ENCODE measurements at regions not wholly inside any gene's neighbourhood (a gene's known extent, or its start where the extent isn't known, plus 50 kb on each side); places are given as distances from the start of the nearest gene placed in this dataset.

DNA sequence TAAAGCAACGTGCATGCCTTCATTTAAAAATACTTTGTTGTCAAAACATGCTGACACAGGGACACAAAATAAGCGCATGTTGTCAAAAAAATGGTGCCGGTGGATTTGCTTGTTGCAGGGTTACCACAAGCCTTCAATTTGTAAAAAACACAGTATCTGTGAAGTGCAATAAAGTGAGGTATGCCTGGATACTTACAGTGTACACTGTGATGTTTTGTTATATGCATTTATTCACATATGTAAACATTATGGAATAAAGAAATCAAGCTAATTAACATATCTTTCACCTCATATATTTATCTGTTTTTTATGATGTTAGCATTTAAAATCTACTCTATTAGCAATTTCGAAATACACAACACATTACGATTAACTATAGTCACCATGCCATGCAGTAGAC is 202.6 kb upstream of the FZD8 start:
- no peak for DNase-seq (ENCODE audit: low read depth)
- H3K9ac ChIP-seq (ENCODE audit: low read length), result no peak overlapping the region

DNA sequence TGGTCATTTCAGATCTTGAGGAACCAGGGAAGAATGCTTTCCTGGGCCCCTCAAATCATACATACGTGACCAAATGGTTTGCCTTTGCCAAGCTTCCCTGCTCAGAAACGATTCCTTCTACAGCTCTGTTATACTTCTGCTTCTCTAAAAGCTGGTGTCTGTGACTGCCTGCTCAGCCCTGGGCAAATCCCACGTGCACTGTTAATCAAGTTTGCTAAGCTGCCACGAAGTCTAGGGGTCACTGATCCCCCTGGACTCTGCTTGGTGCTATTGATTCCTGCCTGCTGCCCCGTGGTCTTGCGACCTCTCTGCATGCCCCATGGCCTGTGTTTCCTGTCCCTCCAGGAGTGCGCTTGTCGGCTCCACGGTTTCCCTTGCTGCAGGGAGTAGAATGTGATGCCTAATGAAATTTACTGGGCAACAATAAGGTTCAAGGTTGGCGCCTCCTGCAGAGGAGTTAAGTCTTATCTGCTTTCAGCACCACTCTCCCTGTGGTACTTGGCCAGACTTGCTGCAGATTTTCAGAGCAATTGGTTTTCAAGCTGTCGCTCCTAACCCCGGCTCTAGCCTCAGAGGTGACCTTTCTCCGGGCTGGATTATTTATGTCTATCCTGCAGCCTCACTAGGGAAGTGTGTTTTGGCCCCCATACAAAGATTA is 201.6 kb upstream of the FZD8 start:
- Histone ChIP-seq H3K9me3 (ENCODE audit: control insufficient read depth, low read length) (peaks cover 18% of the 10 kb centered on the region), H3K4me3 (ENCODE audit: low read length) (no peak overlapping the region), H3K36me3 (ENCODE audit: control insufficient read depth, insufficient read depth, low read length, severe bottlenecking) (no peaks in the 10 kb centered on the region), H3K27me3 (replicated peaks; ENCODE audit: control insufficient read depth, insufficient read depth, low read length) (no peaks in the 10 kb centered on the region), H3K4me1 (ENCODE audit: control insufficient read depth, insufficient read depth, low read length) (no peaks in the 10 kb centered on the region), H3K9ac (ENCODE audit: low read length) (no peak overlapping the region)
- DNase-seq (ENCODE audit: low read depth), result no peak

More for the DNA sequence above, 202.6 kb upstream of the FZD8 start:
- H3K27me3 ChIP-seq (replicated peaks; ENCODE audit: control insufficient read depth, insufficient read depth, low read length), result no peaks in the 10 kb centered on the region
- H3K4me3 ChIP-seq (ENCODE audit: low read length), result no peak overlapping the region
- peaks cover 18% of the 10 kb centered on the region for H3K9me3 ChIP-seq (ENCODE audit: control insufficient read depth, low read length)
- H3K36me3 ChIP-seq (ENCODE audit: control insufficient read depth, insufficient read depth, low read length, severe bottlenecking), result no peaks in the 10 kb centered on the region
- H3K4me1 ChIP-seq (ENCODE audit: control insufficient read depth, insufficient read depth, low read length), result no peaks in the 10 kb centered on the region

DNA sequence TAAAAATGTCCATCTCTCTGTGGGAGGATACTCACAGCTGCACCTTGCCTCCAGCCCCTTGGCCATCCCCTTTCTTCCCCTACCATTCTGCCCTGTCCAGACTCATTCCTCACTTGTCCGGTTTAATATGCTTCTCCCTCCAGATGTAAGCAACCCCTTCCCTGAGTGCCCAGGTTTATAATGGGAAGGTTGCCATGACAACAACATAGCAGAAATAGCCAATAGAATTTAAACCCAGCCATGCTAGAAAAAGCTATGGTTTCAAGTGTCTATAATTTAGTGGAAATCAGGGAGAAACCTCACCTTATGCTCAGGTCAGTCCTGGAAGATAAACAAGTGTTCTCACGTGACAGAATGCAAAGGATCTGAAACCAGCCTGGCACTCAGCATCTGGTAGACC is 196.0 kb upstream of the FZD8 start:
- Histone ChIP-seq H3K9me3 (ENCODE audit: control insufficient read depth, low read length) (peaks cover 18% of the 10 kb centered on the region), H3K36me3 (ENCODE audit: control insufficient read depth, insufficient read depth, low read length, severe bottlenecking) (no peaks in the 10 kb centered on the region), H3K4me3 (ENCODE audit: low read length) (no peak overlapping the region), H3K4me1 (ENCODE audit: control insufficient read depth, insufficient read depth, low read length) (peaks cover 10% of the 10 kb centered on the region), H3K9ac (ENCODE audit: low read length) (no peak overlapping the region), H3K27me3 (replicated peaks; ENCODE audit: control insufficient read depth, insufficient read depth, low read length) (no peaks in the 10 kb centered on the region)
- no peak for DNase-seq (ENCODE audit: low read depth)

DNA sequence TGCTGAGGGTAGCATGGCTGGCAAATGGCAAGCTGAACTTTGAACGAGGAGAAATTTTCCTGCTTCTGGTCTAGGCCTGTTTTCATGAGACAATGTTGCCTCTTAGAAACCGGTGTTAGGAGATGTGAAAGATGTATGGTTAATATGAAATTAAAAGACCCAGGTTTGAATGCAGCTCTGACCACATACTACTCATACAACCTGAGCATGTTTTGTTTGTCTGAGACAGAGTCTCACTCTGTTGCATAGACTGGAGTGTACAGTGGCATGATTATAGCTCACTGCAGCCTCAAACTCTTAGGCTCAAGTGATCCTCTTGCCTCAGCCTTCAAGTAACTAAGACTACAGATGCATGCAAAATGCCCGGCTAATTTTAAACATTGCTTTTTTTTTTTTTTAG is 193.4 kb upstream of the FZD8 start:
- Histone ChIP-seq H3K9me3 (ENCODE audit: control insufficient read depth, low read length) (peaks cover 8% of the 10 kb centered on the region), H3K9ac (ENCODE audit: low read length) (no peak overlapping the region), H3K4me1 (ENCODE audit: control insufficient read depth, insufficient read depth, low read length) (peaks cover 10% of the 10 kb centered on the region), H3K36me3 (ENCODE audit: control insufficient read depth, insufficient read depth, low read length, severe bottlenecking) (no peaks in the 10 kb centered on the region), H3K4me3 (ENCODE audit: low read length) (no peak overlapping the region), H3K27me3 (replicated peaks; ENCODE audit: control insufficient read depth, insufficient read depth, low read length) (no peaks in the 10 kb centered on the region)
- no peak for DNase-seq (ENCODE audit: low read depth)

DNA sequence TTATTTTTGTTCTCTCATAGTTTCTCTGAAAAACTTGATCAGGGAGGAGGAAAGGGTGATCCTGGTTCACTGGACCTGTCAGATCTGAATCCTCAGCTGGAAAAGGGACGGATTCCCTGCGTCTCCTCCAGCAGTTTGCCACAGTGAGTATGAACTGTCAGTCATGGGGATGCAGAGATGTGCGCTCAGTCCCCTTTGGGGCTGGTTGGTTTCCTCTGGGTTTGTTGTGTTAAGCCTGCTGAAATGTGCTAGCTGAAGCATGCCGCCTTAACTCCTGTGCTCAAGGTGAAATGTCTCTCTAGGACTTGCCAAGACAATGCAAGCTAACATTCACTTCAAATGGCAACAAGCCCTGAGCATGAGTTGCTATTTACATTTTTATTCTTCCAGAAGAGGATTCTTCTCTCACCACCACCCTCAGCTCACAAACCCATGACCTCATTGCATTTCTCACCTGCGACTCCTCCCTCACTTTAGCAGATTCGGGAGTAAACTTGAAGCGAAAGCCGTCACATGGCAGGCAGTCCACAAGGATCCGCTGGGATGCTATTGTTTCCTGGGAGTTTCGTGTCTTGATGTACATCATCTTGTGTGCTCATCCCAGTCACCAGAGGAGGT is 192.9 kb upstream of the FZD8 start:
- DNase-seq (ENCODE audit: low read depth), result no peak
- Histone ChIP-seq H3K36me3 (ENCODE audit: control insufficient read depth, insufficient read depth, low read length, severe bottlenecking) (no peaks in the 10 kb centered on the region), H3K9me3 (ENCODE audit: control insufficient read depth, low read length) (peaks cover 2% of the 10 kb centered on the region), H3K27me3 (replicated peaks; ENCODE audit: control insufficient read depth, insufficient read depth, low read length) (no peaks in the 10 kb centered on the region), H3K4me1 (ENCODE audit: control insufficient read depth, insufficient read depth, low read length) (peaks cover 10% of the 10 kb centered on the region), H3K4me3 (ENCODE audit: low read length) (no peak overlapping the region), H3K9ac (ENCODE audit: low read length) (no peak overlapping the region)

DNA sequence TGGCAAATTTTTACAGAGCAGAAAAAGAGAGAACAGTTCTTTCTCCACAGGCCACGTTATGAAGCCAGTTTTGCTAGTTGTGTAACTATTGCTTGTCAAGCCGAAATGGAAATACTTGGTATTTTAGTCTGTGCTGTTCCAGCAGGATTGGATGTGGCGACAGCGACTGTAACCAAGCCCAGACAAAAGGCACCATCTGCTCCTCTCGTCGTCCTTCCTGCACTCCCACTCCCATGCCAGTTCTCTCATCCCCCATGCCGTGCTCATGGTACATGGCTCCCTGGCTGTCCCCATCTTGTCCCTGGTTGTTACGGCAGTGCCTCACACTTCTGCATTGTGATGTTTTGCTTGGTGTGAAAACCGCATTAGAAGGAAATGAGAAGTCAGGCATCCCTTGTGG is 185.7 kb upstream of the FZD8 start:
- H3K9ac ChIP-seq (ENCODE audit: low read length), result no peak overlapping the region
- no peaks in the 10 kb centered on the region for H3K27me3 ChIP-seq (replicated peaks; ENCODE audit: control insufficient read depth, insufficient read depth, low read length)
- H3K4me1 ChIP-seq (ENCODE audit: control insufficient read depth, insufficient read depth, low read length), result peaks cover 11% of the 10 kb centered on the region
- no peaks in the 10 kb centered on the region for H3K36me3 ChIP-seq (ENCODE audit: control insufficient read depth, insufficient read depth, low read length, severe bottlenecking)
- H3K4me3 ChIP-seq (ENCODE audit: low read length), result no peak overlapping the region
- H3K9me3 ChIP-seq (ENCODE audit: control insufficient read depth, low read length), result no peaks in the 10 kb centered on the region
- no peak for DNase-seq (ENCODE audit: low read depth)

DNA sequence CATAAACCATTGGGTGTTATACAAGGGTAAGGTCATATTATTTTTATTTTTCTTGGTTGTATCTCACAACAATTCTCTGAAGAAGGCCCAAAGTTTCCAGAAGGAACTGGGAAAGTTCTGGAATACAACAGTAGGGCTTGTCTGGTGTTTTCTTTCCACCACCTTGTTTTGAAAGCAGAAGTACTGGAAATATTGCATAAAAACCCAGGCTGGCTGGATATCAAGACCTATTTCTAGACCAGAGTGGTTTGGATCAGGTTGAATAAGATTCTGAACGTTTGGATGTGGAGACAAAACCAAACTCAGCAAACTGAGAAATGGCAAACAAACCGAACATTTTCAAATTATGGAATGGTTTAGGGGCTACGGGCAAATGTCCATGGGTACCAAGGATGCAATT is 182.6 kb upstream of the FZD8 start:
- DNase-seq (ENCODE audit: low read depth), result no peak
- Histone ChIP-seq H3K9ac (ENCODE audit: low read length) (peak overlapping the region; percentile 13), H3K4me3 (ENCODE audit: low read length) (no peak overlapping the region), H3K9me3 (ENCODE audit: control insufficient read depth, low read length) (no peaks in the 10 kb centered on the region), H3K36me3 (ENCODE audit: control insufficient read depth, insufficient read depth, low read length, severe bottlenecking) (no peaks in the 10 kb centered on the region), H3K4me1 (ENCODE audit: control insufficient read depth, insufficient read depth, low read length) (peaks cover 27% of the 10 kb centered on the region), H3K27me3 (replicated peaks; ENCODE audit: control insufficient read depth, insufficient read depth, low read length) (no peaks in the 10 kb centered on the region)

DNA sequence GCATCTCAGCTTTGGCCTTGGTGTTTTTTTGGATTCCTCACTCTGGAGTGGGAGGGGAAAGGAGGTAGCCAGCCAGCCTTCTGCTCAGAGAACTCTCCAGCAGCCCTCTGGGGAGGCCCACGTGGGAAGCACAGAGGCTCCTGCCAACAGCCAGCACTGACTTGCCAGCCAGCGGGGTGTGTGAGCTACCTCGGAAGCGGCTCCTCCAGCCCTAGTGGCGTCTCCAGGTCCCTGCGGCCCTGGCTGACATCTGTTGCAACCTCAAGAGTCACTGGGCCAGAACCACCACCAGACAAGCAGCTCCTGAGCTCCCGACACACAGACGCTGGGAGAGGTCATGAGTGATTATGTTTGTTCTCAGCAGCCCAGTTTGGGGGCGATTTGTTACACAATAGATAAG is 180.2 kb upstream of the FZD8 start:
- H3K4me3 ChIP-seq (ENCODE audit: low read length), result no peak overlapping the region
- H3K9me3 ChIP-seq (ENCODE audit: control insufficient read depth, low read length), result no peaks in the 10 kb centered on the region
- H3K9ac ChIP-seq (ENCODE audit: low read length), result no peak overlapping the region
- DNase-seq (ENCODE audit: low read depth), result no peak
- H3K36me3 ChIP-seq (ENCODE audit: control insufficient read depth, insufficient read depth, low read length, severe bottlenecking), result no peaks in the 10 kb centered on the region
- no peaks in the 10 kb centered on the region for H3K27me3 ChIP-seq (replicated peaks; ENCODE audit: control insufficient read depth, insufficient read depth, low read length)
- peaks cover 27% of the 10 kb centered on the region for H3K4me1 ChIP-seq (ENCODE audit: control insufficient read depth, insufficient read depth, low read length)

DNA sequence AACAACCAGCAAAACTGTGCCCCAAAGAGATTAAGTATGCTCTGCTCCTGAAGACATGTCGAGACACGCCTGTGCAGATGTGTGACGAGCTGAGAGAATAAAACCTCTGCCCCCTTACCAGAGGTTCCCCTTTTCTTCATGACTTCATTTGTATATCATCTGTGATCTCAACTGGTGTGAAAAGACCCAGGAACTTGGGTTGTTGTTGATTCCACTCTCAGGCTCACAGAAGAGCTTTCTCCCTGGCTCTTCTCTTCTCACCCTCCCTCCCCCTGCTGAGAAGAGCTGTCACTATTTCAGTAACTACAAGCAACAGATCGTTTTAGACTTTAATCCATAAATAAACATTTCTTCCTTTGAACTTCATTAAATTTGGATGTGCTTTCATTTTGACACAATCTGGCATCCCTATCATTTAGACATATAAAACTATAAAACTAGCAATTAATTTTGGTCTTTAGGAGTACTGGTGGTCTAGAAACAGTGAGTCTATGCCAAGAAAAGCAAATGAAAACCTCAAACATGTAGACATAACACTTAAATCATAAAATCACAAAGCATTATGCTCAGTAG is 179.3 kb upstream of the FZD8 start:
- H3K9me3 ChIP-seq (ENCODE audit: control insufficient read depth, low read length), result no peaks in the 10 kb centered on the region
- H3K9ac ChIP-seq (ENCODE audit: low read length), result no peak overlapping the region
- no peaks in the 10 kb centered on the region for H3K36me3 ChIP-seq (ENCODE audit: control insufficient read depth, insufficient read depth, low read length, severe bottlenecking)

DNA sequence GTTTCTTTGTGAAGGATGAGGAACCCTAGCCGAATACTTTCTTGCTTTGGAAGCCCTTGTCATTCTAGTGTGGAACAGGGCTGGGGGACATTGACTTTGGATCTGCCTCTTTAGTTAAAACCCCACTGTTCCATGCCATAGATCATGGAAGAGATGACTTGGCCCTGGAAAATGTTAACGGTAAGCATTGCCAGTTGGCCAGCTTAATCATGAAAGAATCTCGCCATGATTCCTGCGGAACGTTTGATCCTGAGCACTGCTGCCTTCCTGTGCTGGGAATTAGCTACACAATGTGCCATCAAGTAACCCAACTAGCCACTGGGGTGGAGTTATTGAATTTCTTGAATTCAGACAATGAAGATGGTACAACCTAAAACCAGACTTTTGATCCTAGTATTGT is 177.6 kb upstream of the FZD8 start:
- Histone ChIP-seq H3K27me3 (replicated peaks; ENCODE audit: control insufficient read depth, insufficient read depth, low read length) (no peaks in the 10 kb centered on the region), H3K4me1 (ENCODE audit: control insufficient read depth, insufficient read depth, low read length) (peaks cover 24% of the 10 kb centered on the region), H3K4me3 (ENCODE audit: low read length) (no peak overlapping the region), H3K9me3 (ENCODE audit: control insufficient read depth, low read length) (no peaks in the 10 kb centered on the region), H3K36me3 (ENCODE audit: control insufficient read depth, insufficient read depth, low read length, severe bottlenecking) (no peaks in the 10 kb centered on the region), H3K9ac (ENCODE audit: low read length) (no peak overlapping the region)
- no peak for DNase-seq (ENCODE audit: low read depth)

More for the DNA sequence above, 179.3 kb upstream of the FZD8 start:
- H3K4me1 ChIP-seq (ENCODE audit: control insufficient read depth, insufficient read depth, low read length), result peaks cover 27% of the 10 kb centered on the region
- H3K27me3 ChIP-seq (replicated peaks; ENCODE audit: control insufficient read depth, insufficient read depth, low read length), result no peaks in the 10 kb centered on the region
- no peak overlapping the region for H3K4me3 ChIP-seq (ENCODE audit: low read length)
- DNase-seq (ENCODE audit: low read depth), result no peak

DNA sequence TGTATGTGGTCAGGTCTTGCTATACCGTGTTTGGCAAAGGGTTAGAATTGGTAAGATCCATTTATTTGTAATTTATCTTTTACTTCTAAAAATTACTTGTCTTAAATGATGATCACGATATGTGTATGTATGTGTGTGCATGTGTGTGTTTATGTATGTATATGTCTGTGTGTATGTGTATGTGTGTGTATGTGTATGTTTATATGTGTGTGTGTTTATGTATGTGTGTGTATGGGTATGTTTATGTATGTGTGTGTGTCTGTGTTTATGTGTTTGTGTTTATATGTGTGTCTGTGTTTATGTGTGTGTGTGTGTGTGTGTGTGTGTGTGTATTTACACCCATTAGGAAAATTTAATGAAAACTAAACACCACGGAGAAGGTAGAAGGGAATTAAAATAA is 176.9 kb upstream of the FZD8 start:
- Histone ChIP-seq H3K9ac (ENCODE audit: low read length) (no peak overlapping the region), H3K9me3 (ENCODE audit: control insufficient read depth, low read length) (no peaks in the 10 kb centered on the region), H3K4me1 (ENCODE audit: control insufficient read depth, insufficient read depth, low read length) (peaks cover 18% of the 10 kb centered on the region), H3K36me3 (ENCODE audit: control insufficient read depth, insufficient read depth, low read length, severe bottlenecking) (no peaks in the 10 kb centered on the region), H3K4me3 (ENCODE audit: low read length) (no peak overlapping the region), H3K27me3 (replicated peaks; ENCODE audit: control insufficient read depth, insufficient read depth, low read length) (no peaks in the 10 kb centered on the region)
- no peak for DNase-seq (ENCODE audit: low read depth)

Measured in adipocyte (in vitro differentiated cells).